ENCODE measurements at regions not wholly inside any gene's neighbourhood (a gene's known extent, or its start where the extent isn't known, plus 50 kb on each side); places are given as distances from the start of the nearest gene placed in this dataset.
"Not testable (repeated sequence)": the region's sequence is repeated elsewhere in the genome, so short reads cannot be mapped to it uniquely, and the experiment has no call there.

DNA sequence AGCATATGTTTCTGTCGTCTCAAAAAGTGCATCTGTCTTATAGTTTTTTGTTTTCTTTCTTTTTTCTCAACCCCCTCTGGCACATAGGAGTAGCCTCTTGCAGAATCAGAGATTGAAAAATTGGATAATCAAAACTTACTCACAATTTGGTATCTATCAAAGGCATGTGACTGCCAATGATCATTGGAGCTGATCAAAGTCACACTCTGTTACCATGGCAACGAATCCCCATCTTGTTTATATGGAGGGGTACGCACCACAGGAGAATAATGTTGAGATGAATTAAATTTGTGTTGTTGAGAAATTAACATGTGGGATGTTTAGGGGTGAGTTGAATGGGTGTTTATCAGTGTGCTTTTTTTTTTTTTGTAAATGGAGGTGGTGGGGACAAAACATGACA is 458.3 kb upstream of the FANCL start:
- no peak for ATAC-seq
- Histone ChIP-seq H3K27me3 (ENCODE audit: low read depth) (no peaks in the 10 kb centered on the region), H3K36me3 (no peaks in the 10 kb centered on the region), H3K4me1 (no peaks in the 10 kb centered on the region), H3K27ac (no peak overlapping the region), H3K9me3 (no peaks in the 10 kb centered on the region), H3K4me3 (no peak overlapping the region)
- no peak for DNase-seq
- TF ChIP-seq, protein P1, sequence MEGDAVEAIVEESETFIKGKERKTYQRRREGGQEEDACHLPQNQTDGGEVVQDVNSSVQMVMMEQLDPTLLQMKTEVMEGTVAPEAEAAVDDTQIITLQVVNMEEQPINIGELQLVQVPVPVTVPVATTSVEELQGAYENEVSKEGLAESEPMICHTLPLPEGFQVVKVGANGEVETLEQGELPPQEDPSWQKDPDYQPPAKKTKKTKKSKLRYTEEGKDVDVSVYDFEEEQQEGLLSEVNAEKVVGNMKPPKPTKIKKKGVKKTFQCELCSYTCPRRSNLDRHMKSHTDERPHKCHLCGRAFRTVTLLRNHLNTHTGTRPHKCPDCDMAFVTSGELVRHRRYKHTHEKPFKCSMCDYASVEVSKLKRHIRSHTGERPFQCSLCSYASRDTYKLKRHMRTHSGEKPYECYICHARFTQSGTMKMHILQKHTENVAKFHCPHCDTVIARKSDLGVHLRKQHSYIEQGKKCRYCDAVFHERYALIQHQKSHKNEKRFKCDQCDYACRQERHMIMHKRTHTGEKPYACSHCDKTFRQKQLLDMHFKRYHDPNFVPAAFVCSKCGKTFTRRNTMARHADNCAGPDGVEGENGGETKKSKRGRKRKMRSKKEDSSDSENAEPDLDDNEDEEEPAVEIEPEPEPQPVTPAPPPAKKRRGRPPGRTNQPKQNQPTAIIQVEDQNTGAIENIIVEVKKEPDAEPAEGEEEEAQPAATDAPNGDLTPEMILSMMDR (IDR thresholded peaks at IDR 0.05), result no peak
- intact Hi-C loops (cut with DNase I), result no loop called here

DNA sequence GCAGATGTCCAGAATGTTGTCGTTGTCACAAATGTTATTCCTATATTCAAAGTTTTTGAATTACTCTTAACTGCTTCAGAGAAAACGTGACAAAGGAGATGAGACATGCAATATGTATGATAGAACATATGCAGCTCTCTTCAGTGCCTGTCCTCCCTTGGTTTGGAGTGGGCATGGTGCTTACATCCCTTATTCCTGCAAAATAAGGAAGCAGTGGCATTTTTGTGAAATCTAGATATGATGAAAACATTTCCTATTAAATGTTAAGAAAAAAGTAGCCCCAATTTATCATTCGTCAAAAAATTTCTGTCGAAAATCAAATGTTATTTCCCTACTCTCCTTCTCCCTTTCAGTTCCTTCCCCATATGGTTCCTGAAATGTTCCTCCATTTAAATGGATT is 457.5 kb upstream of the FANCL start:
- DNase-seq, result no peak
- intact Hi-C loops (cut with DNase I), result no loop called here
- H3K9me3 ChIP-seq, result no peaks in the 10 kb centered on the region
- no peak overlapping the region for H3K4me3 ChIP-seq
- no peak overlapping the region for H3K27ac ChIP-seq
- no peaks in the 10 kb centered on the region for H3K4me1 ChIP-seq
- TF ChIP-seq, protein P1 (IDR thresholded peaks at IDR 0.05), result no peak
- no peaks in the 10 kb centered on the region for H3K27me3 ChIP-seq (ENCODE audit: low read depth)
- H3K36me3 ChIP-seq, result no peaks in the 10 kb centered on the region
- ATAC-seq, result no peak

DNA sequence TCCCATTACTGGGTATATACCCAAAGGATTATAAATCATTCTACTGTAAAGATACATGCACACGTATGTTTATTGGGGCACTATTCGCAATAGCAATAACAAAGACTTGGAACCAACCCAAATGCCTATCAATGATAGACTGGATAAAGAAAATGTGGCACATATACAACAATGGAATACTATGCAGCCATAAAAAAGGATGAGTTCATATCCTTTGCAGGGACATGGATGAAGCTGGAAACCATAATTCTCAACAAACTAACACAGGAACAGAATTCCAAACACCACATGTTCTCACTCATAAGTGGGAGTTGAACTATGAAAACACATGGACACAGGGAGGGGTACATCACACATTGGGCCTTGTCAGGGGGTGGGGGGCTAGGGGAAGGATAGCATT is 453.0 kb upstream of the FANCL start:
- H3K27me3 ChIP-seq (ENCODE audit: low read depth); DNase-seq; H3K4me3 ChIP-seq; H3K4me1 ChIP-seq; H3K27ac ChIP-seq; H3K36me3 ChIP-seq; ATAC-seq; intact Hi-C loops (cut with DNase I); H3K9me3 ChIP-seq: not testable (repeated sequence)

DNA sequence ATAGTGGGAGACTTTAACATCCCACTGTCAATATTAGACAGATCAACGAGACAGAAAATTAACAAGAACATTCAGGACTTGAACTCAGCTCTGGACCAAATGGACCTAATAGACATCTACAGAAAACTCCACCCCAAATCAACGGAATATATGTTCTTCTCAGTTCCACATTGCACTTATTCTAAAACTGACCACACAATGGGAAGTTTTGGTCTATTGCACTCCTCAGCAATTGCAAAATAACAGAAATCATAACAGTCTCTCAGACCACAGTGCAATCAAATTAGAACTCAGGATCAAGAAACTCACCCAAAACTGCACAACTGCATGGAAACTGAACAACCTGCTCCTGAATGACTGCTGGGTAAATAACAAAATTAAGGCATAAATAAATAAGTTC is 449.9 kb upstream of the FANCL start:
- intact Hi-C loops (cut with DNase I); ATAC-seq: not testable (repeated sequence)

DNA sequence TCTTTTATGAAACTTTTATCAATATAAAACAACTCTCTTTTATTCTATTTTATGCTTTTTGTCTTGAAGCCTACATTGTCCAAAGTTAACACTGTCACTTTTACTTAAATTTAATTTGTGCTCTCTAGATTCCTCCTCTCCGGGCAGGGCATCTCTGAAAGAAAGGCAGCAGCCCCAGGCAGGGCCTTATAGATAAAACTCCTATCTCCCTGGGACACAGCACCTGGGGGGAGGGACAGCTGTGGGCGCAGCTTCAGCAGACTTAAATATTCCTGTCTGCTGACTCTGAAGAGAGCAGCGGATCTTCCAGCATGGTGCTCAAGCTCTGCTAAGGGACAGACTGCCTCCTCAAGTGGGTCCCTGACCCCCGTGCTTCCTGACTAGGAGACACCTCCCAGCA is 447.7 kb upstream of the FANCL start:
- Histone ChIP-seq H3K27me3 (ENCODE audit: low read depth) (no peaks in the 10 kb centered on the region), H3K4me1 (no peaks in the 10 kb centered on the region), H3K27ac (no peak overlapping the region), H3K36me3 (no peaks in the 10 kb centered on the region), H3K4me3 (no peak overlapping the region), H3K9me3 (no peaks in the 10 kb centered on the region)
- no peak for ATAC-seq
- TF ChIP-seq, protein P1 (IDR thresholded peaks at IDR 0.05), result no peak
- no peak for DNase-seq
- intact Hi-C loops (cut with DNase I), result no loop called here

More for the DNA sequence above, 449.9 kb upstream of the FANCL start:
- H3K4me1 ChIP-seq; H3K27ac ChIP-seq; H3K27me3 ChIP-seq (ENCODE audit: low read depth); H3K4me3 ChIP-seq; H3K9me3 ChIP-seq; DNase-seq; H3K36me3 ChIP-seq: not testable (repeated sequence)

DNA sequence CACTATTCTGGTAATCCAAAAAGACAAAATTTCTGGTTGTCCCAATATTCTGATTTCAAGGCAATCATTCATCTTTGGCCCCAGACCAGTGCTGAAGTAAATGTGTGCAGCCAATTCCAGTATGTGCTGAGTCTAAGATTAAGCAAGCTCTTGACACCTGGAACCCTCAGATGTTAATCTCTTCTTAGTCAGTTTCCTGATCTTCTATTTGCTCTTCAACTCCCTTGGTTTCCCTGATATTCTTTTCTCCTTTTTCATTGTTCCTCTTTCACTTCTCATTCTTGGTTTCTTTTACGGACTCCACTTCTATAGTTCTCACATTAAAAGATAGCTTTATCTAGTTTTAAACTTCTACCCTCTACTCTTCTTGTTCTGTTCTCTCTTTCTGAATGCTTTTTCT is 445.7 kb upstream of the FANCL start:
- Histone ChIP-seq H3K4me3 (no peak overlapping the region), H3K36me3 (no peaks in the 10 kb centered on the region), H3K9me3 (no peaks in the 10 kb centered on the region), H3K27me3 (ENCODE audit: low read depth) (no peaks in the 10 kb centered on the region), H3K4me1 (no peaks in the 10 kb centered on the region), H3K27ac (no peak overlapping the region)
- TF ChIP-seq, protein P1 (IDR thresholded peaks at IDR 0.05), result no peak
- intact Hi-C loops (cut with DNase I), result no loop called here
- no peak for ATAC-seq
- DNase-seq, result no peak

DNA sequence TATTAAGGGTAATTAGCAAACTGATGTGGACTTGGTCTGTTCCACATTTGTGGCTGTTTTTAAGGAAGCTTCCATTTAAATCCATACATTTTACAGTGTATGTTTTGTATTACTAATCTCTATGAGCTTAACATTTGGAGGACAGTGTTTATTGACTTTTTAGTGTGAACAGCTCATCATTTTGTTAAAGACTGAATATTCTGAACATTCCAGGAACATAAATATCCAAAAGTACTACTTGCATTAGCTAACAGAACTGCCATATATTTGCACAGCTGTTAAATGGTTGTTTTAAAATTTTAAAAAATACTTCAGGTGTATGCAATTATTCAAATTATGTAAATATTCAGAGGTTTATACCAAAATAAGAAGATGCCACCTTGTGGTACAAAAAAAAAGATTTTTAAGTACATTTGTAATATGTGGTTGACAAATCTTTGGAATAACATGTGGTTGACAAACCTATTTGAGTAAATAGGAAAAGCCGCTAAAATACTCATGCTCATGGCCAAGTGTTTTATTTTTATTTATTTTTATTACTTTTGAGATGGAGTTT is 439.7 kb upstream of the FANCL start:
- H3K9me3 ChIP-seq, result no peaks in the 10 kb centered on the region
- H3K36me3 ChIP-seq, result no peaks in the 10 kb centered on the region
- TF ChIP-seq, protein P1 (IDR thresholded peaks at IDR 0.05), result no peak
- H3K4me1 ChIP-seq, result no peaks in the 10 kb centered on the region
- no peak overlapping the region for H3K27ac ChIP-seq
- H3K27me3 ChIP-seq (ENCODE audit: low read depth), result no peaks in the 10 kb centered on the region
- DNase-seq (no peak), ATAC-seq (no peak)
- intact Hi-C loops (cut with DNase I), result no loop called here
- no peak overlapping the region for H3K4me3 ChIP-seq
